ENCODE measurements at regions not wholly inside any gene's neighbourhood (a gene's known extent, or its start where the extent isn't known, plus 50 kb on each side); places are given as distances from the start of the nearest gene placed in this dataset.
A peak's percentile ranks its signal among the peaks of the same experiment; 100 is the strongest.
"Not testable (repeated sequence)": the region's sequence is repeated elsewhere in the genome, so short reads cannot be mapped to it uniquely, and the experiment has no call there.

GRCh38 chr4:18138076-18138665 is 116.6 kb upstream of the LCORL start:
- no peak for DNase-seq (ENCODE audit: low read depth)

DNA sequence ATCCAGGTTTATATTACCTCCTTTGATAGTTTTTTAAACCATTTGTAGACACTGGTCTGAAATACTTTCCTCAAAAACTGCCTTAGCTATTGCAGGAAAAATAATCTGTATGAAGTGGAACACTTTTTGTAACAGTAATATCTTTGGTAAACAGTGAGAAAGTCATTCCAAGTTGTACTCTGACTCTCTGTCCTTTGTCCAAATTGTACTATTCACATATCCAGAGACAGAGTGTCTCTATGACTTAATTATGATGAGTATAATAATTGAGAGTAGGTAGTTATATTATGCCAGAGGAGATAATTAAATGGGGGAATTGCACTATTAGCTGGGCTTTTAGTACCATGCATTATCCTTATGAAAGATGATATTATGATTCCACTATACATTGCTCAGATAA is 112.6 kb upstream of the LCORL start:
- no peak for DNase-seq (ENCODE audit: low read depth)

DNA sequence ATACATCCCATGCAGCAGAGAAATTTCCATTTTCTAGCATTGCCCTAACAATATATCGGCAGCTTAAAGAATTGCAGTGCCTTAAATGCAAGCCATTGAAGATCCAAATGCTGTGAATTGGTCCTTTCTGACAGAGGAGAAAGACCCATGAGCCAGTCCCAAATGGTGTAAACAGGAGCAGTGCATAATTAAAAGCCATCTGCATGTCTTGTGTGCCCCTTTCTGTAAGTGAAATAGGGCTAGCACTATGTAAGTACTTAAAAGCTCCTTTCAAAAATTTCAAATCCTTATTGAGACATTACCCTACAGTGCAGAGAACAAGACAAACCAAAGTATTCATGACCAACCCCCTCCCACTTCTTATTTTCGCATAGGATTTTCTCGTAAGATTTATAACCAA is 108.7 kb upstream of the LCORL start:
- DNase-seq (ENCODE audit: low read depth) = no peak

DNA sequence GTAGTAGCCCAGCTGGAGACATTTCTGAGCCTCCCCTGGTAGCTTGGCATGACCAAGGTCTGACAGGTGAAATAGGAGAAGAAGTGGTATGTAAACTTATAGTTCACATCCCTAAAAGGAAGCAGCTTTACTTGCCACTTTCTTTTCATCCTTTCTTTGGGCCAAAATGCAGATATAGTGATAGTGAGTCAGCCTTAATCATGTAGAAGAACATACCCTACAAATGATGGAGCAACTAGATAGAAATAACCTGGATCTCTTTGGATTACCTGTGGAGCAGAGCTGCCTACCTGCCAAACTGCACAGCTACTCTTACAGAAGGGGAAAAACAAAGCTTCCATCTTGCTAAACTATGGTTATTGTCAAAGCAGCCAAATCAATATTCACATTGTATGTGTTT is 106.7 kb upstream of the LCORL start:
- DNase-seq (ENCODE audit: low read depth) = no peak

- no peak for DNase-seq (ENCODE audit: low read depth)
These were observed 105.5 kb upstream of the LCORL start for GRCh38 chr4:18127030-18127429.

- no peak for DNase-seq (ENCODE audit: low read depth)
These were observed 92.3 kb upstream of the LCORL start for GRCh38 chr4:18113710-18114331.

- no peak for DNase-seq (ENCODE audit: low read depth)
These were observed 89.5 kb upstream of the LCORL start for GRCh38 chr4:18111081-18111480.

- DNase-seq (ENCODE audit: low read depth) = no peak
These were observed 88.5 kb upstream of the LCORL start for GRCh38 chr4:18110099-18110498.

- no peak for DNase-seq (ENCODE audit: low read depth)
These were observed 88.1 kb upstream of the LCORL start for GRCh38 chr4:18109676-18110075.

DNA sequence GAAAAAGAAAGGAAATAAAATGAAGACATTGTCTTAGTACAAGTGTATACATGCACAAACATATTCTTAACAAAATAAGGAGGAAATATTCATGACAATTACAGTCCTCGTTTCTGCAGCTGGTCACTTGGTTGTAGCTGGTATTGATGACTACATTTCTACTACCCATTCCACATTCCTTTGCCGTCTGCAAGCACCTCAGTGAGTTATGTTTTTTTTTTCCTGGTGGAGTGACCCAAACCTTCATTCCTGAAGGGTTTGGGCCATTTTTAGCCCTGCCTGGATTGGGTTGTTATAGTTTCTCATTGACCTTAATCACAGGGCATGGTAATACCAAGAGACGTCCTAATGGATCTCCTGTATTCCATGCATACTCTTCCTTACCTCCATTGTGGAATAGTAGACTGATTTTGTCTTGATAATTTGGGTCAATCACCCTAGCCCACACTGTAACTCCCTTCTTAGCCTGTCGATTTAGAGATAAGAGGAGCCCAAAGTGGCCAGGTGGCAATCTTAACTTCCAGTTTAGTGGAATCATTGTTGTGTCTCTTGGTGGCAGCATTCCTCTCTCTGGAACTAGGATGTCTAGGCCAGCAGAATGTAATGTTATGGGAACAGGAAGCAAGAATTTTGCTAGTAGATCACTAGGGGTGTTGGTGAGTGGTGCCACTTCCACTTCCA is 86.4 kb upstream of the LCORL start:
- not testable (repeated sequence) for DNase-seq (ENCODE audit: low read depth)

DNA sequence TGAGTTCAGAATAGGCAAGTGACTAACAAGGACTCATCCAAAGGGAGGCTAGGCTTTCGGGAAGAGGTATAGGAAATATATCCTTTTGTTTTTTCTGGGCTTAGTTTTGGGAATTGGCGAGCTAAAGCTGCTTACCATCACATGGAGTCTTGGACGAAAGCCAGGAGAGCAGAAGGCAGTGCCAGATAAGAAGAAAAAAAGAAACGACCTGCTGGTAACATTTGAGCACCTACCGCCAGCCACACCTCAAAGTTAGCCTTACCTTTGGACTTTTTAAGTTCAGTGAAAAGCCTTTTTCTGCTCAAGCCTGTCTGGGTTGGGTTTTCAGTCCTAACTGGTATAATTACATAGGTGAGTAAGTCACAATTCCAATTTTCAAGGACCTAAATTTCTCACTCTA is 85.1 kb upstream of the LCORL start:
- DNase-seq (ENCODE audit: low read depth) = no peak

DNA sequence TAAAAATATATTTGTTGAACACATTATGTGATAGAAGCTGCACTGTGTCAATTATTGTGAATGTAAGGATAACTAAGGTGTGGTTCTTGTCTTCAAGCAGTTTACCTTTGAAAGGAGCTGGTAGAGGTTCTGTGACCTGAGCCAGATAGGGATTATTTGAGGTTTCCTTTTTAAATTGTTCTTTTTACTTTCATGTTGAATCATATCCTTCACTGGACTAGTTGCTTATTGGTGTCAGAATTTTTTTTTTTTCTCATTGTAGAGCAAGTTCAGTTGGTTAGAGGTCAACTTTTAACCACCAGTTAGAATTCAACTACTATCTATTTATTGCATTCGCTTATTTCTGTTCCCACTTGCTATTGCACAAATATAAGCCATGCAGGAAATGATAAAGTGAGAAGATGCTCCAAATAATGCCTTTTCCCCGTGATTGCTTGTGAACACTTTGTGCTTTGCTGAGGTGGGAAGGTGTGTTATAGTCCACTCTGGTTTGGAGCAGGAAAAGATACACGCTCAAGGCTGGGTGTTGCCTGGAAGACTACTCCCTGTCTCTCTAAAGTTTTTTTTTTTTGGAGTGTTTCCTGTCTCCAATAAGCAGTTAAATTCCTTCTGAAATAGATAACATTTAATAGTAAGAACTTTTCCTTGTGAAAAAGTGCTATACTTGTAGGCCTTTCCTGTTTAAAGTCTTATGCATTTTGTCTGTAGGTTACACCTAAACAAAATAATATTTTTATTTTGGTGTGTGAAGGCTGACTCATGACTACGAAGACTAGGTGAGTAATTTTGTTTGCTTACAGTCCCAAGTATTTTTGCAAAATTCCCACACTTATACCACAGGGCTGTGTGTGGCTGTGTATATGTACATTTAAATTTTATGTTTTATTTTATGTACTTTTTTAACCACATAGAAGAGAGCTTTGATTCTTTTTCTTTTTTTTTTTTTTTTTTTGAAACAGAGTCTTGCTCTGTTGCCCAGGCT is 83.8 kb upstream of the LCORL start:
- DNase-seq (ENCODE audit: low read depth) = no peak

GRCh38 chr4:18103876-18104605 is 82.5 kb upstream of the LCORL start:
- DNase-seq (ENCODE audit: low read depth) = no peak

- no peak for DNase-seq (ENCODE audit: low read depth)
These were observed 79.1 kb upstream of the LCORL start for GRCh38 chr4:18100657-18101056.

- not testable (repeated sequence) for DNase-seq (ENCODE audit: low read depth)
These were observed 68.9 kb upstream of the LCORL start for GRCh38 chr4:18090447-18090846.

DNA sequence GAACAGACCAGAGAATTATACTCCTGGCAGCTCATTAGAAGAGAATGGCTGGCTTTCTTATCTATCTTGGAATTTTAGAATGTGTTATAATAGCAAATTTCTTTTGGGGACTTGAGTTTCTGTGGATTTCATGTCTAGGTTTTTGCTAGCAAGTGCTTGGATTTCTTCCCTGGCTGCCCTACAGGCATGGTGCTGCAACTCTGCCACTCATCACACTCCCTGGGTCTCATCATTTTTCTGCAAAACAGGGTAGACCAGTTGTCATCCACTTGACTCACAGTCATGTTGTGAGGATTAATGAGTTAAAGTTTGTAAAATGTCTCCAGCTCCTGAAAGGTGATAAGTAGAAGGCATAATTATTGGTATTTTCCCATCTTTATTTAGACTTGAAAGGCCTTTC is 60.7 kb upstream of the LCORL start:
- DNase-seq (ENCODE audit: low read depth) = no peak

- DNase-seq (ENCODE audit: low read depth) = no peak
These were observed 60.2 kb upstream of the LCORL start for GRCh38 chr4:18081708-18082107.

DNA sequence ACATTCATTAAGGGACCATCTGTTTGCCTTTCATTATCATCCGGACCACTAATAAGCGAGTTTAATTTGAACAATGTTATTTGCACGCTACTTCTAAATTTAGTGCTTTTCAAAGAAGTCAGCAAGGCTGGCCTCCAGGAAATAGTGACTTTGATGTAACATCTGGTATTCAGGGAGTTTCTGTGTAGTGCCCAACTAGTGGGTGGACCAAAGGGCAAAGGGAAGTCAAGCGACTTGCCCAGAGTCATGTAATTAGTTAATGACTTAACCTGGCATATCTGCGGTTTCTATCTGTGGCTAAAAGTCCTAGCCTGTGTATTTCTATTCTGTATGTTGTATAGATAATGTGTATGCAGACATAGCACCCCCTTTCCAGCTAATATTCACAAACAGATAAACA is 56.3 kb upstream of the LCORL start:
- DNase-seq (ENCODE audit: low read depth) = no peak

DNA sequence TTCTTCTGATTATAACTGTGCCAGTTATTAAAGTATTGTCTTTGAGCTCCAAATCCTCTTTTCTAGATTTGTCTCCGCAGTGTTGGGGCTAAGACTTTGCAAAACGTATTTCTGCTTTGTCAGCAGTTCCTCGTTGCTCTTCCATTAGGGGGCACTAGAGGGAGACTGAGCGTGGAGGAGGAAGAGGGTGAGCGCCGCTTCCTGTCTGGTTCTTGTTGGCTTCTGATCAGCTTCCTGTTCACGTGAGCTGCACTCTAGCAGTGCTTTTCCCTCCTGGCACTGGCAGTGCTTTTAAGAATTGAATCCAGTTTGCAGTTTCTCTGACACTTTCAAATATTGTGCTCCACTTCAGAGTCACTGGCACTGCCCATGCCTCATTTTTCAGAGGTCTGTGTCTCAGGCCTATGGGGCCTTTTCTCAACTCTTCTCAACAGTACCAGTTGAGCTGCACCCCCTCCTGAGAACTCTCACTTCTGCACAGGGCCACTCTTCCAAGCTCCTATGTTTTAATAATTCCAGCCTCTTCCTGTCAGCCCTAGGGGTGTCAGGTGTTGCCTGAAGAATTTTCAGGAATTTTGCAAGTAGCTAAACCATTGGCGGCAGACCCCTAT is 54.4 kb upstream of the LCORL start:
- peak; percentile 2 for DNase-seq (ENCODE audit: low read depth)

GRCh38 chr4:18071894-18072293 is 50.3 kb upstream of the LCORL start:
- no peak for DNase-seq (ENCODE audit: low read depth)

All from stimulated activated CD8-positive, alpha-beta memory T cell treated with anti-CD3 and anti-CD28 coated beads, Interleukin-4, amount 100 ng/mL, for 24 hours (primary cell).